ENCODE measurements at regions not wholly inside any gene's neighbourhood (a gene's known extent, or its start where the extent isn't known, plus 50 kb on each side); places are given as distances from the start of the nearest gene placed in this dataset.

DNA sequence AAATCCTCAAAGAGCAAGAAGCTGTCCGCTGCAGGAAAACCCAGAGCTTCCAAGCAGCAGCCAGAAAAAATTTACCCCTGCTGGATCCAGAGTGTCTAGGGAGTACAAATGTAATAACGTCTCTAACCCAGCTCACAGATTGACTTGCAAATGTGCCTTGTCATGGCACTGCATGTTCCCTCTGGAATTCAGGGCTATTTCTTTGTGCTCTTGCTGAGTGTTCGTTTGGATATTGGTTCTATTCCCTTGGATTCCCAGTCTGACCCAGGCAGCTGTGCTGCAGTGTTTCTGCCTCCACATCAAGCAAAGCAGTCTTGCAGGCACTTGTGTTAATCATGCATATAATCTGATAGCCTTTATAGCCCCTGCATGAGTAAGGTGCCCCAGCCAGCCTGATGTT lies 209.9 kb upstream of the GHITM start:
- no peak for DNase-seq (ENCODE audit: low spot score)

DNA sequence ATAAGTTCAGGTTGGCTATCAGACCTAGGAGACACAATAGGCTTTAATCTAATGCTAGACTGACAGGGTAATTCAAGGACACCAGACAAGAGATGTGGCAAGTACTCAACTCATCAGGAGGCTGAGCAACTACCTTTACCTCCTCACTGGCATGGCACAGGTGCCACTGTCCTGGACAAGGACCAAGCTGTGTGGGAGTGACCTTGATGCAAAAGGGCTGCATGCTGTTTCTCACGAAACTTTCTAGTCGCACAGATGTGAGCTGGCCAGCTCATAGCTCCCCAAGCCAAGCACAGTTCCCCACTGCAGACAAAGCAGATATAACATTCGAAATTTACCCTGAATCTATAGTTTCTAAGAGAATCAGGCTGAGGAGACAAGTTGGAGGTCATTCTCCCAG lies 207.6 kb upstream of the GHITM start:
- FAIRE-seq (no peak), DNase-seq (ENCODE audit: low spot score) (no peak)

More for the DNA sequence above, 209.9 kb upstream of the GHITM start:
- FAIRE-seq: no peak

GRCh38 chr10:83932245-83932644 lies 207.1 kb upstream of the GHITM start:
- DNase-seq (ENCODE audit: low spot score) (no peak), FAIRE-seq (no peak)

DNA sequence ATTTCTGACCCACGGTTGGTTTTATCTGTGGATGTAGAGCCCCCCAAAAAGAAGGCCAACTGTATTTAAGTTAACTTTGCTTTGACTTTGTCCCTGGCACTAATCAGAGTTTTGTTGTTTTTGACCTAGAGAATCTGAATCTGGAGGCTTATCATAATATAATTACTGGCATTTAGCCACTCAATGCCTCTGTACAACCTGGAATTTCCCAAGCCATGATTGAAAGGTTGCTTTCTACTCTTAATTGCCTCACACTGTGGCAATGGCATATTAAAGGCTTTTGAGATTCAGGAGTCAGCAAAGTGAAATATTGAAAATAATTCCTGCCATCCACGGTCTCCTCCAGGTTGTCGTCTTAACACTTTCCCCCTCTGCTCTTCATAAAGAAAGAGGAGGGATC lies 205.2 kb upstream of the GHITM start:
- FAIRE-seq (no peak), DNase-seq (ENCODE audit: low spot score) (no peak)

GRCh38 chr10:83934641-83935338 lies 204.5 kb upstream of the GHITM start:
- FAIRE-seq (no peak), DNase-seq (ENCODE audit: low spot score) (no peak)

DNA sequence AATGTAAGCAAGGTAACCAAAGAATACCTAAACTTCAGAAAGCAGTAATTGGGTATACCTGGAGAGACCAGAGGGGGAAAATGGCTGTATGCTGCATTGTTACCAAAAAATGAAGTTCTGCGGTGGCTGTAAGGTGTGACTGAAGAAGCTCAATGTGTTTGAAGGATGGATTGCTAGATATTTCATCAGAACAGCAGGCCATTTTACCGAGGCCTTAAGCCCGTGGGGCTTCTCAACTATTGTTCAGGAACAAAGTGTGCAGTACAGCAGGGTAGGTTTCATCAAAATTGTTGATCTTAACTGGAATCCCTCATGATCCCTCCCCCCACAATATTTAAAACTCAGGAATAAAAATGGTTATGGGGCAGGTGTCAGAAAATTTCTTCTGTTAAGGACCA lies 204.0 kb upstream of the GHITM start:
- DNase-seq (ENCODE audit: low spot score) (no peak), FAIRE-seq (no peak)

DNA sequence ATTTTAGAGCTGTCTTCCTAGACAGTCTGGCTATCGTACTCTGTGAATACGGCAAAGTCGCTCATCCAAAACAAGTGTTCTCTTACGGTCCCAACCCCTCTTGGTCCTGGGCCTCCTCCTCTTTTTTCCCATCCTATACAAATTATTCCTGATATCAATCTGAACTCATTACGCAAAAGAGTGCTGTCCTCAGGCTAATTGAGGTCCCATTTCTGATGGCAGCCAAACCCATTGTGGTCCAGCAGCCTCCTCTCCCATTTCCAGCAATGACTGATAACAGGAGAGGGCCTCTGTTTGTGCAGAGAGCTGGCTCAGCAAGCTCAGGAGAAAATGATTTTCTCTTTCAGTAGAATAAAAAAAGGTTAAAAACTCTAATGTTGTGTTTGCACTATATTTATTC lies 203.4 kb upstream of the GHITM start:
- DNase-seq (ENCODE audit: low spot score) (no peak), FAIRE-seq (no peak)

DNA sequence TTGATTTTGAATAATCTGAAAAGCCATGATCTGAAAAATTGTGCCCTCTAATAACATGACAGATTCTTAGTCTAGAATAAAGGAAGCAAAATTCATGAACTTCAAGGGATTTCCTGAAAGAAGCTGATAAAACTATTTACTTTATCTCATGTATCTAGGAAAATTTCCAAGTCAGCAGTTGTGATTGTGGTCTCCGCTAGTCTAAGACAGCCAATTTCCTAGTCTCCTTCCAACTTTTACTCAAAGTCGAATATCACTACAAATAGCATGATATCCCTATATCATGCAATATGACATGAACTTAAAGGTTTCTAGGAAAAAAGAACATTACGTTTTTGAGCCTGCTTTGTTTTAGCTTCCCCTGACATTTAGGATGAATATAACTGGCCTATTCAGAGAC lies 202.1 kb upstream of the GHITM start:
- FAIRE-seq (no peak), DNase-seq (ENCODE audit: low spot score) (no peak)

DNA sequence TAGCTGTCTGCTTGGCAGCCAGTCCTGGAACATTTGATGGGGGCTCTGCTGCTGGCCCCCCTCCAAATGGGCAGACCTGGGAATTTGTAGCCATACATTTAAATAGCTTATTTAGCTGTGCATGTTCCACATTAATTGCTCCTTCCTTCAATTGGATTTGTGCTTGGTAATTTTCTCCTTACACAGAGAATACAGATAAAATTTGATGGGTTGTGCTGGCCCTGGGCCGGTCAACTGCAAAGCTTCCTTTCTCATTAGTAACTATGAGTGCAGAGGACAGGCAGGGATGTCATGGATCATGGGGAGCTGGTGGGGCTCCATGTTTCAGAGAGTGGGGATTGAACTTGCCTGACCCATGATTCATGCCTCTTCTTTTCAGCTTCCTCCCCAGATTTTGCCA lies 201.5 kb upstream of the GHITM start:
- DNase-seq (ENCODE audit: low spot score): no peak
- FAIRE-seq: no peak

GRCh38 chr10:83941189-83941588 lies 198.1 kb upstream of the GHITM start:
- no peak for FAIRE-seq
- no peak for DNase-seq (ENCODE audit: low spot score)

- no peak for FAIRE-seq
- DNase-seq (ENCODE audit: low spot score): no peak
Measured at GRCh38 chr10:83942410-83942809, 196.9 kb upstream of the GHITM start.

DNA sequence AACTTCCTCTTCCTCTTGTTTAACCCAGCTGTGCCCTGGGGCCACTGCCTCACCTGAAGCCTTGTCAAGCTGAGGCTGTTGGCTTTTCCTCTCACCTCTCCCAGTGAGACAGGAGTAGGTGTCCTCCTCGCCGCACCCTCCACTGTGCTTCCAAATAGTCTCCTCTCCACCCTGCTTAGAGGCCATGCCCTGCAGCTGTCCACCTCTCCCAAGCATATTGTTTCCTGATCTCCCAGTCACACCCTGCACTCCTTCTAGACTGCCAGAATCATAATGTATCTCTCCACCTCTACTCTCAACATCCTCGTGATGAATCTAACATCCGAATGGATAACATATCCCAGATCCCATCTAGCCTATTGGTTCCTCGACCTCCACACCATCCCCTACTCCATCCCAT lies 196.3 kb upstream of the GHITM start:
- no peak for FAIRE-seq
- DNase-seq (ENCODE audit: low spot score): no peak

DNA sequence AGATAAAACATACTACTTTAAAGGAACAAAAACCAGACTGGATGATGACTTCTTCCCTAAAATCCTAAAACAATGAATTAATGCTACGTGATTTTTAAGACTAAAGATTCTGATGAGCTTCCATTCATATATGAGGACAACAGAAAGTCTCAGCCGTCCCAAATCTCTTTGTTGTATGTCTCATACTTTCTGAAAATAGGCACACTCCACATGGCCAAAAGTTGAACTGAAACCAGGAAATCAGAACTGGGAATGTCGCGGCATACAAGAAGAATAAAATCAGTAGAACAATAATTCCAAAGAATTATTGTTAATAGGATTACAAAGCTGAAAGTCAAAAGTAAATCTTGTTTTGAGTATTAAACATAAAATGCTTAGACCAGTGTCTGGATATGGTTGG lies 195.4 kb upstream of the GHITM start:
- FAIRE-seq (no peak), DNase-seq (ENCODE audit: low spot score) (no peak)

DNA sequence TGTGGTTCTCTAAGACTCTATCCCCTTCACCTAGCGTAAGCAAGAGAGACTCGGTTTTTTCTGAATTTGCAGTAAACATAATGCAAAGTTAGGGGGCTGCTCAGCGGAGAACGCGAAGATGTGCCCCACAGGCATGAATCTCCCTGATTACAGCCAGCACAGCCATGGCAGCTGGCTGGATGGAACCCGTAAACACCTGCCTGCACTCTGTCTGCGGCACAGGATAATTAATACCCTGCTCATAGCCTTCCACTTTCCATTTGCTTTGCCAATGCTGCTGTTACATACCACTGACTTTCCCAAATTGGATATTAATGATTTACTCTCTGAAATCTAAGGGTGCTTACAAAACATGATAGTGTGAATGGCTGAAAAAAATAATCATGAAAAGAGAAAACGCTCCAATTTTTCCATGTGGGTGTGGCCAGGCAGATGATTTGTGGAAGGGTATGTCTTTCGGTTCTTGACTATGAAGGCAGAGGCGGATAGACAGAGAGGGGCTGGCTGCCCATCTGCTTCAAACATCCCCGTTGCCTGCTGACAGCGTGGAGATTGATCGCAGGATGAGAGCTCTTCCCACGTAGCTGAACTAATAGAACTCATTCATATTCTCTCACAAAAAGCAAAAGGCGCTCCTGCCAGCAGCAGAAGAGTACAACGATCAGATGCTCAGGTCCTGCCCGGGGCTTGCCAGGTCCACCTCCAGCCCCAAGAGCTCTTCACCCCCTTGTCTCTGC lies 193.2 kb upstream of the GHITM start:
- no peak for FAIRE-seq

GRCh38 chr10:83952314-83952713 lies 187.0 kb upstream of the GHITM start:
- DNase-seq (ENCODE audit: low spot score): no peak
- no peak for FAIRE-seq

More for the DNA sequence above, 193.2 kb upstream of the GHITM start:
- no peak for DNase-seq (ENCODE audit: low spot score)

GRCh38 chr10:83953589-83953988 lies 185.7 kb upstream of the GHITM start:
- DNase-seq (ENCODE audit: low spot score) (no peak), FAIRE-seq (no peak)

- no peak for DNase-seq (ENCODE audit: low spot score)
- no peak for FAIRE-seq
Measured at GRCh38 chr10:83954193-83954799, 185.0 kb upstream of the GHITM start.

DNA sequence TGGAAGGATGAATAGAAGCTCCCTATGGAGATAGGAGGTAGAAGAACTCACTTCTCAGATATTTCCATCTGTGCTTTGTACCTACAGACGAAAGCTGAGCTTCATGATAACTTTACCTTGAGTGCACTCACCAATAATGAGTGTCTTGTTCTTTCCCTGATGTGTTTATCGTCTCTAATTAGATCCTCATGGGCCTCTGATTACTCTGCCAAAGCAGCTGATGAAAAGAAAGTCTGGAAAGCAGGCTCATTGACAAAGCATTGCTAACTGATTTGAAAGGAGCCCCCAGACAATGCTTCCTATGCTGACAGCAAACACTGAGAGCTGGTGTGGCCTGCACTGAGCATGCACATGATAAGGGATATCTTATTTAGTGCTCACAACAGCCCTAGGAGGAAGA lies 183.9 kb upstream of the GHITM start:
- FAIRE-seq (no peak), DNase-seq (ENCODE audit: low spot score) (no peak)

DNA sequence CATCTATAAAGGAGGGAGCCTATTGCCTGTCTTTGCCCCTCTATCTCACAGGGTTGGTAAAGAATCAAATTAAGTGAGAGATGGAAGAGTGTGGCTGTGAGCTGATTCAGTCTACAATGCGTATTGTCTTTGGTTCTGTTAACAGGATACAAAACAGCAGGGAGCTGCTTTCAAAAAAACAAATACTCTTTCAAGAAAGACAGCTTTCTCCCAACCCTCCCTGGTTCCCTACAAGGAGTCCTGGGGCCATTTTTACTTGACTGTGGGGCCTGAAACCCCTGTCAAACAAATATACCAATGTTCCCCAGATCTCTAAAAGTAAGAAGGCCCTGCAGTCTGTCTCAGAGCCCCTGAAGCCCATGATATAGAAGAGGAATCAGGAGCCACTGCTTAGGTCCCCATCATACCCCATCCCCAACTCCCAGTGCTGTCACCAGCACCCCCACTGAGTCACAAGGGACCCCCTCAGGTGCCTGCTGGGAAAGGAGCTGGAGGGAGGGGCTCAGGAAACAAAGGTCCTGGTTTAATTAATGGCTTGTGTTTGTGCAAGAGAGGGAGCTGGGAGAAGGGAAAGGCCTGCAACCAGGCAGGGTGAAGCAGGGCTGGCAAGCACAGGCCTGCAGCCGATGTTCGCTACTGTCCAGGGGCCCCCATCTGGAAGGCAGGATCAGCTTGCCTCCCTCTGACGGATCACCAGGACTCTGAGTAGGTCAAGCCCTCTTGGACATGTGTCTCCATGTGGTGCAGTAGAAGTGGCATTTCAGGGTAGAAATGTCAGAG lies 182.0 kb upstream of the GHITM start:
- DNase-seq (ENCODE audit: low spot score) (no peak), FAIRE-seq (no peak)

DNA sequence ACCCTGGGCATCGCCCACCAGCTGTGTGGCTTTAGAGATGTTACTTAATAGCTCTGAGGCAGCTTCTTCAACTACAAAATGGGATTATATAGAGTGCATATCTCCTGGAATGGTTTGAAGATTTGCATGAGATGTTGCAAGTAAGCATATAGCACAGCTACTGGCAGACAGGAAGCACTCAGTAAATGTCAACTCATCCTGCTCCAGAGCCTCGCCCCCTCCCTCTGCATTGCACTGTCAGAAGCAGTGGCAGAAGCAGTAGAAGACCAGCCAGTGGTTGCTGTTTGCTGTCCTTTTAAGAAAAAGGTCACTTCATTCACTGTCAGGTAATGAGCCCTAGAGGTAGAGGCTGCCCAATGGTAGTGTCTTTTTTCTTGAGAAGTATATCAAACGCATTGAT lies 180.0 kb upstream of the GHITM start:
- FAIRE-seq (no peak), DNase-seq (ENCODE audit: low spot score) (no peak)

GRCh38 chr10:83960125-83960524 lies 179.2 kb upstream of the GHITM start:
- FAIRE-seq (no peak), DNase-seq (ENCODE audit: low spot score) (no peak)

DNA sequence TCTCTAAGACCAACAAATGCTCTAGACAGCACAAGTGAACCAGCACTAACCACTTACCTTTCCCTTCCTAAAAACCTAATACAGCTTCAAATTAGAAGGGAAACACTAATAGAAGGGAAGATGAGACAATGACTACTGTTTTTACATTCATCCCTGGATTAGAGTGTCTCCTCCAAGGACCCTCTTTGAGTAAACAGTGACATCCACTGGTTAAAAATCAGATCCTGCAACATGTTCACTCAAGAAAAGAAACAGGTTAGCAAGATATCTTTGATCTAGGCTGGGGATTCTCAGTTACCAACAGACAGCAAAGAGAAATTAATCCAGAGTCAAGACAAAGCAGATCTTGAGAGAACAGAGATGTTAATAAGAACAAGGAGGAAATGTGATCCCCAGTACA lies 177.7 kb upstream of the GHITM start:
- no peak for FAIRE-seq
- no peak for DNase-seq (ENCODE audit: low spot score)

Measured in RCC 7860 (cell line).